IPS-11a (cell line): ENCODE measurements at regions not wholly inside any gene's neighbourhood (a gene's known extent, or its start where the extent isn't known, plus 50 kb on each side); places are given as distances from the start of the nearest gene placed in this dataset.

Experiments
- H3K4me3 ChIP-seq: one replicate; pipeline ENCODE4 v1.5.1; 2013; ENCODE audit warnings: low read depth, low read length, control low read depth

- H3K4me3 ChIP-seq = no peak overlapping the region
These were observed 56.5 kb upstream of the MAP3K7 start for GRCh38 chr6:90643381-90643780.

DNA sequence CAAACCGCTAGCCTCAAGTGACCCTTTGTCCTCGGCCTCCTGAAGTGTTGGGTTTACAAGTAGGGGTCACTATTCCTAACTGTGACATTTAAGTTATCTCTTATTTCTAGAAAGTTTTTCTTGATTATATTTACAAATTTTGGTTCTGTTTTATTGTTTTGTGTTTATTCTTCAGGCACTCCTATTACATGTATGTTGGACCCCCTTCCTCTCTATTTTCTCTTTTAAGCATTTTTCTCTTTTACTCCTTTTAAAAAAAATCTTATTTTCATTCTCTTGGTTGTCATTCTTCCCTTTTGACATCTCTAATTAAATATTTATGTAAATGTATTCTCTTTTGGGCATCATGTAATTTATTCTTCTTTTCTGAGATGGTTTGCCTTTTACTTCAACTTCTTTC is 50.4 kb upstream of the MAP3K7 start:
- no peak overlapping the region for H3K4me3 ChIP-seq
